Type B pancreatic cell (in vitro differentiated cells): ENCODE measurements at regions not wholly inside any gene's neighbourhood (a gene's known extent, or its start where the extent isn't known, plus 50 kb on each side); places are given as distances from the start of the nearest gene placed in this dataset.

ENCODE experiments used
- DNase-seq: peaks from one replicate; pipeline ENCODE4 v3.0.0; 2021; ENCODE audit warnings: mixed read lengths; ENCODE audit not compliant: unreplicated experiment; ENCODE audit errors: extremely low spot score
- H3K27ac Mint-ChIP-seq: 2 replicates; pipeline ENCODE4 v1.8.0; 2021; ENCODE audit warnings: mild to moderate bottlenecking, mixed read lengths
- H3K27me3 Mint-ChIP-seq: 2 replicates; pipeline ENCODE4 v1.8.0; 2021; ENCODE audit warnings: mixed read lengths
- H3K36me3 Mint-ChIP-seq: 2 replicates; pipeline ENCODE4 v1.8.0; 2021; ENCODE audit warnings: mixed read lengths
- H3K4me1 Mint-ChIP-seq: one replicate; pipeline ENCODE4 v1.8.0; 2021; ENCODE audit warnings: mixed read lengths; ENCODE audit not compliant: unreplicated experiment
- H3K4me3 Mint-ChIP-seq: 2 replicates; pipeline ENCODE4 v1.8.0; 2021; ENCODE audit warnings: mild to moderate bottlenecking, mixed read lengths
- H3K9me3 Mint-ChIP-seq: 2 replicates; pipeline ENCODE4 v1.8.0; 2021; ENCODE audit warnings: mixed read lengths
- TF ChIP-seq, protein P1 (sequence below): fragments of 200-600 bp; sonication (generic); conservative IDR thresholded peaks from 2 replicates; pipeline ENCODE4 v1.5.0; 2021; ENCODE audit warnings: antibody characterized with exemption, mild to moderate bottlenecking

DNA sequence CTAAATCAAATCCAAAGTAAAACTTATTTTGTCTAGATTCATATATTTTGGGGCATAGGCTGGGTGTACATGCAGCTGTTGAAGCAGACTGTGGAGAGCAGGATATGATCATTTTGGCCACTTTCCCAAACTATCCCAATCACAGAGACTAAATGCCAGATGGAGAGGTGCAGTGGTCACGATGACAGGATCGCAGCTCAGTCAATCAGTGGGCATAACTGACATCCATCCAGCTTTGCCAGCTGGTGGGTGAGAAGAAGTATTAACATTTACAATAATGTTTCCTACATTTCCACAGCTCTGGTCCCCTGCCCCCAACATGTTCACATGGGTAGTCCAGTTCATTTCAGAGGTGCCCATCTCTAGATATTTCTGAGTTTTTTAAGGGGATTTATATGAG is 255.5 kb upstream of the SESN3 start:
- peaks cover 6% of the 10 kb centered on the region for H3K4me1 Mint-ChIP-seq
- peaks cover 7% of the 10 kb centered on the region for H3K9me3 Mint-ChIP-seq
- no peak overlapping the region for H3K27ac Mint-ChIP-seq
- peaks cover 5% of the 10 kb centered on the region for H3K27me3 Mint-ChIP-seq
- no peak overlapping the region for H3K4me3 Mint-ChIP-seq
- no peak for DNase-seq
- TF ChIP-seq, protein P1, sequence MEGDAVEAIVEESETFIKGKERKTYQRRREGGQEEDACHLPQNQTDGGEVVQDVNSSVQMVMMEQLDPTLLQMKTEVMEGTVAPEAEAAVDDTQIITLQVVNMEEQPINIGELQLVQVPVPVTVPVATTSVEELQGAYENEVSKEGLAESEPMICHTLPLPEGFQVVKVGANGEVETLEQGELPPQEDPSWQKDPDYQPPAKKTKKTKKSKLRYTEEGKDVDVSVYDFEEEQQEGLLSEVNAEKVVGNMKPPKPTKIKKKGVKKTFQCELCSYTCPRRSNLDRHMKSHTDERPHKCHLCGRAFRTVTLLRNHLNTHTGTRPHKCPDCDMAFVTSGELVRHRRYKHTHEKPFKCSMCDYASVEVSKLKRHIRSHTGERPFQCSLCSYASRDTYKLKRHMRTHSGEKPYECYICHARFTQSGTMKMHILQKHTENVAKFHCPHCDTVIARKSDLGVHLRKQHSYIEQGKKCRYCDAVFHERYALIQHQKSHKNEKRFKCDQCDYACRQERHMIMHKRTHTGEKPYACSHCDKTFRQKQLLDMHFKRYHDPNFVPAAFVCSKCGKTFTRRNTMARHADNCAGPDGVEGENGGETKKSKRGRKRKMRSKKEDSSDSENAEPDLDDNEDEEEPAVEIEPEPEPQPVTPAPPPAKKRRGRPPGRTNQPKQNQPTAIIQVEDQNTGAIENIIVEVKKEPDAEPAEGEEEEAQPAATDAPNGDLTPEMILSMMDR = no peak
- H3K36me3 Mint-ChIP-seq = no peaks in the 10 kb centered on the region

DNA sequence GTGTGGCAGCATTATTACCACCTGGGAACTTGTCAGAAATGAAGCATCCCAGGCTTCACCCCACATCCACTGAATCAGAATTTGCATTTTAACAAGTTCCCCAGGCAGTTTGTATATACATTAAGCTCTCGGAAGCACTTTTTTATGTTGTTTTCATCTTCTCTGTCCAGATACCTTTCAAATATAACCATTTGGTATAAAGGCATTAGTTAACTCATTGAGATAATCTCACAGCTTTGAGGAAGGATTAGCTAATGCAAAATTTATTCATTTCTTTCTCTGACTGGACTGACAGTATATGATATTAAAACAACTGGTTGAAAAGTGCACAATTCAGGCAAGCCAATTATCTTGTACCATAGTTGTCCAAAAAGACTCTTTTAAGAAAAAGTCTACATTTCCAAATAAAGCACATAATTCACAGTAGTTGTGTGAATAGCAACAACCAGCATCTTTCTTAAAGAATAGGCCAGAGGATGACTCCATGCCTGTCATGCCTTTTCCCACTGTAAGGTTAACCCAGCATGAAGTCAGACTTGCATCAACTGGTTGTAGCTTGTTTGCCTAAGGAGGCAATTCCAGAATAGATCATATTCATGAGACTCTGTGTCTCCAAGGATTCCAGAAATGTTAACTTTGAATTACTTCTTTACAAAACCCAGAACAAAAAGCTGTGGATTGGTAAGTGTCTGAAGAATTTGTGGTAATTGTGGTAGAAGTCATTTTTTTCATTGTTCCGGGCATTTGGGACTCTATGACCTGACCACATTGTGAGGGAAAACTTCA is 254.3 kb upstream of the SESN3 start:
- H3K36me3 Mint-ChIP-seq = no peaks in the 10 kb centered on the region
- TF ChIP-seq, protein P1 = no peak
- no peak overlapping the region for H3K27ac Mint-ChIP-seq
- DNase-seq = no peak
- H3K9me3 Mint-ChIP-seq = peaks cover 7% of the 10 kb centered on the region
- no peak overlapping the region for H3K4me3 Mint-ChIP-seq
- H3K4me1 Mint-ChIP-seq = peaks cover 6% of the 10 kb centered on the region
- peaks cover 5% of the 10 kb centered on the region for H3K27me3 Mint-ChIP-seq

DNA sequence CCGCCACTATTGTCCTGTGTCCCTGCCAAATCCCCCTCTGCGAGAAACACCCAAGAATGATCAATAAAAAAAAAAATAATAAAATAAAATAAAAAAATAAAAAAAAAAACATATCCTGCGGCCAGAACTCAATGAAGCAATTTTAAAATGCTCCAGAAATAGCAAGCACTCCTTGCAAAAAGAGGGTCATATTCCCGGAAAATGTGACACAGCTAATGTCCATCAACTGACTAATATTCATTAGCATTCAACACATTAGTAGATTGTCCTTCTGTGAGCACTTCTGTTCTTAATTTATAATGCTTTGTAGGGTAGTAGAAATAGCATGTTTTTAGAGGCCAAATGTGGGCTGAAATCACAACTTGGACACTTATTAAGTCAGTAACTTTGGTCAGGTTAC is 252.3 kb upstream of the SESN3 start:
- Mint-ChIP-seq H3K4me1 (peaks cover 6% of the 10 kb centered on the region), H3K36me3 (no peaks in the 10 kb centered on the region)

DNA sequence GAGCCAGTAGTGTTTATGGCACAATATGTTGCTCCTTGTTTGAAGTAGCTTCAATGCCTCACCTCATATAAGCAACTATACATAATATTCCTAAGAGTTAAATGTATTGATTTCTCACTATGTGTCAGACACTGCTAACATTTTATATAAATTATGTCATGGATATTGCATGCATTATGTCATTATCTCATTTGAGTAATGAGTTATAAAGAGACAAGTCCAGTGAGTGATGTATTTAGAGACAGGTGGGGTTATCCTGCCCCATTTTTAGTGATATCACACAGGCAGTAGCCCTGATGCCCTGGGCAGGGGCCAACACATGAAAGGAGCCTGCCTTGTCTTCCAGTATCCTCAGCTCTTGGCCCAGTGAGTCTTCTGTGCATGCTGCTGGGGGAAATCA is 247.0 kb upstream of the SESN3 start:
- Mint-ChIP-seq H3K4me3 (no peak overlapping the region), H3K4me1 (no peaks in the 10 kb centered on the region), H3K27me3 (peaks cover 3% of the 10 kb centered on the region), H3K36me3 (no peaks in the 10 kb centered on the region), H3K27ac (no peak overlapping the region), H3K9me3 (no peaks in the 10 kb centered on the region)
- TF ChIP-seq, protein P1 = no peak
- no peak for DNase-seq

More for the DNA sequence above, 252.3 kb upstream of the SESN3 start:
- TF ChIP-seq, protein P1 = no peak
- no peak for DNase-seq
- Mint-ChIP-seq H3K27me3 (peaks cover 5% of the 10 kb centered on the region), H3K9me3 (peaks cover 7% of the 10 kb centered on the region), H3K4me3 (no peak overlapping the region), H3K27ac (no peak overlapping the region)

DNA sequence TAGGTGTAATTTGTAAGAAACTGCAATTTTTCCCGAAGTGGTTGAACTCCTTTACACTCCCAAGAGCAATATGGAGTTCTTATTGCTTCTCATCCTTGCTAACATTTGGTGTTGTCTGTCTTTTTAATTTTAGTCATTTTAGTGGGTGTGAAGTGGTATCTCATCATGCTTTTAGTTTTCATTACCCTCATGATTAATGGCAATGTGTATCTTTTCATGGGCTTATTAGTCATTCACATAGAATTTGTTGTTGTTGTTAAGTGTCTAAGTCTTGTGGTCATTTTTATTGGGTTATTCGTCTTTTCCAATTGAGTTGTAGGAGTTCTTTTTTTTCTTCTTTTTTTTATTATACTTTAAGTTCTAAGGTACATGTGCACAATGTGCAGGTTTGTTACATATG is 238.3 kb upstream of the SESN3 start:
- Mint-ChIP-seq H3K36me3 (no peaks in the 10 kb centered on the region), H3K4me3 (no peak overlapping the region), H3K27ac (no peak overlapping the region), H3K4me1 (peaks cover 12% of the 10 kb centered on the region), H3K27me3 (peaks cover 5% of the 10 kb centered on the region), H3K9me3 (no peaks in the 10 kb centered on the region)
- TF ChIP-seq, protein P1 = no peak
- no peak for DNase-seq
